GM21619 (cell line): ENCODE measurements at regions not wholly inside any gene's neighbourhood (a gene's known extent, or its start where the extent isn't known, plus 50 kb on each side); places are given as distances from the start of the nearest gene placed in this dataset.

ENCODE experiments used
- ATAC-seq: cut with Tn5 transposase; IDR thresholded peaks from one replicate; pipeline ENCODE4 v1.9.1; 2021; ENCODE audit not compliant: unreplicated experiment

- ATAC-seq: no peak
These were observed 51.5 kb upstream of the CNIH3 start for GRCh38 chr1:224564454-224565084.

DNA sequence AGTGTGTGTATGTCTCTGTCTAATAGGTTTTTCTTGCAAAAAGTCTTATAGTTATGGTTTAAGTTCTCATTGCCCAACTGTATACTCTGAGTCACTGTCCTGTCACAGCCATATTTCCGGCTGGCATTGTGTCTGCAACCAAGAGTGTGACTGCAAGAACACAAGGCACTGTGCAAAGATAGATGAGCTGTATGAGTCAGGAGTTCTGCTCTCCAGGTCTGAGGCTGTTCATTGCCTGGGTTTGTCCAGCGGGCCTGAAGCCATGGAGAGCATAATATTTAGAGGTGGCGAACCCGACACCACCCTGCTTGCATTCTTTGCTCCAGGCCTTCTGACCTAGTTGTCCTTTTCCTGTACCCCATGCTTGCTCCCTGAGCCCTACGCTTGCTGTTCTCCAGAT lies 50.9 kb upstream of the CNIH3 start:
- no peak for ATAC-seq

DNA sequence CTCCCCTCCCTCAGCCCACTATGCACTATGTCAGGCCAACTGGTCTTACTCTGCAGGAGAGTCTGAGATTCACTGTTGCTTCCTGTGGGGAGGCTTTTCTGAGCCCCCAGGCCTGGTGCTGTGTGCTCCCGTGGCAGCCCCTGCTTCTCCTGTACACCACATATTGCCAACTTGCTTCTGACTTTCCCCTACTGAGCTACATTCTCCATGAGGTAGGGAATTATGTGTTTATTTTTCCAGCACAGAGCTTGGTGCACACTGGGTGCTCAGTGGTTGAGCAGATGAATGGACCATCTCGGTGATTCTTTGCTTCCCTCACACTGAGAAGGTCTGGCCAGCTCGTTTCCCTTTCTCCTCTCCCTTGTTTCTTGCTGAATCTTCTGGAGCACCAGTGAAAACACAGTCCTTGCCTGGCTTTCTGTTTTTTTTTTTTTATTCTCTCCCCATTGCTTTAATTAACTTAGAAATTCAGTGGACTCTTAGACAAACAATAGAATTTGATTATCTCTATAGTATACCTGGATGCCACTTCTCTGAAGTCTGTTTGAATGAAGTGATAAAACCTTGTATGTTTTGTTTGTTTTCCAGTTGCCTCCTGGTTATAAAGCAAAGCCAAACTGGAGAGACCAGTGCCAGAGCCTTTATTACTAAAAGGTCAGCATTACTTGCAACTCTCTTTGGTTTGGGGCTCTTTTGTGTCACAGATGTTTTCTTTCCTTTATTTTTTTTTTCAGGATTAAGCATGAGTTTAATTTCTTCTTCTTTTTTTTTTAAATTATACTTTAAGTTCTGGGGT lies 50.3 kb upstream of the CNIH3 start:
- ATAC-seq: no peak
